ENCODE measurements at regions not wholly inside any gene's neighbourhood (a gene's known extent, or its start where the extent isn't known, plus 50 kb on each side); places are given as distances from the start of the nearest gene placed in this dataset.

DNA sequence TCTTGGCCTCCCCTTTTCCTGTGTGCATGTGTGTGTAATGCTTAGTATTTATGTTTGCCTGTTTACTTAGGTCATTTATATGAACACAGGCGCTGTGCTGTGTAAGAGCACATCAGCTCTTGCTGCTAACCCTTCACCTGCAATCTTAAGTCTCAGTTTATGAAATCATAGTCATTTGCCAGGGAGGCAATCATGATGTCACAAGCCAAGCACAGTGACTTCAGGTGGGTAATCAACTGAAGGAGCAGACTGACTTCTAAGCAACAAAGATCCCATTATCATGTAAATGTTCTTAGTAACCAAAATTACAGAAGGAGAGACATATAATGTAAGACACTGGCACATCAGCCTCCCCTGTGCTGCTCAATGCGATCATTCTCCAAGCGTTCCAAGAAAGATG is 386.3 kb upstream of the MEIS1 start:
- H3K4me1 ChIP-seq (ENCODE audit: insufficient read depth, low read length, poor library complexity, severe bottlenecking): no peaks in the 10 kb centered on the region

DNA sequence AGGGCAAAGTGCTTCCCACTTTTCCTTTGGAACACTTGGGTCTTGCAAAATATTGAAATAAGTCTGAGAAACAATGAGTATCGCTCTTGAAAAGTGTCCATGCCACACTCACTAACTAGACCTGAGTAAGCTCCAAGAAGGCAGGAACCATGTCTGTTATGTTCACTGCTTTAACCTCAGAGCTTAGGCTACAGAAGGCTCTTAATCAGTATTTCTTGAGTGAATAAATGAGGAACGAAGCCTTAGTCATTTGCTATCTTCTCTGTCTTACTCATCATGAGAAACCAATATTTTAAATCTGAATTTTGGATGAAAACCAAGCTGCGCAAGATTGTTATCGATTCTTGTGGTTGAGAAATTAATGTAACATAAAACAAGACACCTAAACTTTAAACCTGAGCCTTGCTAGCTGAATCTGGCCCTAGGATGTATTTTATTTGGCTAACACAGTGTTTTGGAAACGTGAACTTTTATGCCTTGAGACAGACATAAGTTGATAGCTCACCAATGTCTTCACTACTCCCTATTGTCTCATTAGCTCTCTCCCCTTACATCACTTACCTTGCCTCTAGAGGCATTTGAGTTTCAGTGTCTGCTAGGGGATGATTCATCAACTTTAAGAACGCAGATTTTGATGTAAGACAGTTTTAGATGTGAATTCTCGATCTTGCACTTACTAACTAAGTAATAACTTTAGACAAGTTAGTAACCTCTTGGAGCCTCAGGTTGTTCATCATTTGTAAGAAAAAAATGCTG is 392.8 kb upstream of the MEIS1 start:
- Histone ChIP-seq H3K9me2 (replicated peaks; ENCODE audit: low read depth, low read length) (no peaks in the 10 kb centered on the region), H3K4me1 (ENCODE audit: insufficient read depth, low read length, poor library complexity, severe bottlenecking) (no peaks in the 10 kb centered on the region), H3F3A (ENCODE audit: low read depth) (no peaks in the 10 kb centered on the region), H3K9ac (ENCODE audit: low read depth, low read length, poor library complexity, severe bottlenecking) (no peak overlapping the region), H3K27me3 (ENCODE audit: insufficient read depth, low read length, poor library complexity, severe bottlenecking) (no peaks in the 10 kb centered on the region), H3K79me2 (ENCODE audit: insufficient read depth, low read length) (no peaks in the 10 kb centered on the region), H3K9me3 (ENCODE audit: insufficient read depth, low read depth, low read length) (no peaks in the 10 kb centered on the region), H3K4me2 (ENCODE audit: low read depth, low read length, poor library complexity, severe bottlenecking) (no peak overlapping the region), H2AFZ (ENCODE audit: low read length) (no peak overlapping the region), H3K4me3 (ENCODE audit: low read length, poor library complexity, severe bottlenecking) (no peak overlapping the region), H4K20me1 (ENCODE audit: insufficient read depth, low read length, poor library complexity, severe bottlenecking) (no peaks in the 10 kb centered on the region), H3K36me3 (ENCODE audit: insufficient read depth, low read length) (no peaks in the 10 kb centered on the region)
- no peak for TF ChIP-seq EZH2phosphoT487 (IDR thresholded peaks at IDR 0.05; ENCODE audit: borderline replicate concordance)
- TF ChIP-seq, protein P1, sequence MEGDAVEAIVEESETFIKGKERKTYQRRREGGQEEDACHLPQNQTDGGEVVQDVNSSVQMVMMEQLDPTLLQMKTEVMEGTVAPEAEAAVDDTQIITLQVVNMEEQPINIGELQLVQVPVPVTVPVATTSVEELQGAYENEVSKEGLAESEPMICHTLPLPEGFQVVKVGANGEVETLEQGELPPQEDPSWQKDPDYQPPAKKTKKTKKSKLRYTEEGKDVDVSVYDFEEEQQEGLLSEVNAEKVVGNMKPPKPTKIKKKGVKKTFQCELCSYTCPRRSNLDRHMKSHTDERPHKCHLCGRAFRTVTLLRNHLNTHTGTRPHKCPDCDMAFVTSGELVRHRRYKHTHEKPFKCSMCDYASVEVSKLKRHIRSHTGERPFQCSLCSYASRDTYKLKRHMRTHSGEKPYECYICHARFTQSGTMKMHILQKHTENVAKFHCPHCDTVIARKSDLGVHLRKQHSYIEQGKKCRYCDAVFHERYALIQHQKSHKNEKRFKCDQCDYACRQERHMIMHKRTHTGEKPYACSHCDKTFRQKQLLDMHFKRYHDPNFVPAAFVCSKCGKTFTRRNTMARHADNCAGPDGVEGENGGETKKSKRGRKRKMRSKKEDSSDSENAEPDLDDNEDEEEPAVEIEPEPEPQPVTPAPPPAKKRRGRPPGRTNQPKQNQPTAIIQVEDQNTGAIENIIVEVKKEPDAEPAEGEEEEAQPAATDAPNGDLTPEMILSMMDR (conservative IDR thresholded peaks at IDR 0.05; ENCODE audit: low read length): no peak

More for the DNA sequence above, 386.3 kb upstream of the MEIS1 start:
- Histone ChIP-seq H3K36me3 (ENCODE audit: insufficient read depth, low read length) (no peaks in the 10 kb centered on the region), H3K4me3 (ENCODE audit: low read length, poor library complexity, severe bottlenecking) (no peak overlapping the region), H2AFZ (ENCODE audit: low read length) (no peak overlapping the region), H3K79me2 (ENCODE audit: insufficient read depth, low read length) (no peaks in the 10 kb centered on the region), H4K20me1 (ENCODE audit: insufficient read depth, low read length, poor library complexity, severe bottlenecking) (no peaks in the 10 kb centered on the region), H3K27me3 (ENCODE audit: insufficient read depth, low read length, poor library complexity, severe bottlenecking) (no peaks in the 10 kb centered on the region), H3K9me2 (replicated peaks; ENCODE audit: low read depth, low read length) (no peaks in the 10 kb centered on the region), H3K4me2 (ENCODE audit: low read depth, low read length, poor library complexity, severe bottlenecking) (no peak overlapping the region), H3F3A (ENCODE audit: low read depth) (no peaks in the 10 kb centered on the region), H3K9ac (ENCODE audit: low read depth, low read length, poor library complexity, severe bottlenecking) (no peak overlapping the region), H3K9me3 (ENCODE audit: insufficient read depth, low read depth, low read length) (no peaks in the 10 kb centered on the region)
- TF ChIP-seq, protein P1 (conservative IDR thresholded peaks at IDR 0.05; ENCODE audit: low read length): no peak
- TF ChIP-seq EZH2phosphoT487 (IDR thresholded peaks at IDR 0.05; ENCODE audit: borderline replicate concordance): no peak

DNA sequence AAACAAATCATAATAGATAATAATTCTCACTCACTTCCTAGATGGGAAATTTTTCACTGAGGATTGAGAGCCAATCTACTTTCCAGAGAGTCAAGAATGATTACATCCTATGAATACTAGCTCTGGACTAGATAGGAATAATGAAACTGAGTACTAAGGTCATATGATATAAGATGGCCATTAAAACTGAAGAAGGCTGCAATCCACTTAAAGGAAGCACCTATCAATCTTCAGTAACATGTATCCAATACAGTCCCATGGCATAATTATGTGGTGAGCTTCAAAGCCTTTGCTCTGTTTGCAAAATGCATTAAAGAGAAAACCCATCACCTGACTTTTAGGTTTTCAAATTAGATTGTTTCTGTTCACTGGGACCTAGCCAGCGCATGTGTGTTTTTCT is 398.0 kb upstream of the MEIS1 start:
- Histone ChIP-seq H3K36me3 (ENCODE audit: insufficient read depth, low read length) (no peaks in the 10 kb centered on the region), H3K4me2 (ENCODE audit: low read depth, low read length, poor library complexity, severe bottlenecking) (no peak overlapping the region), H3K9me3 (ENCODE audit: insufficient read depth, low read depth, low read length) (no peaks in the 10 kb centered on the region), H3F3A (ENCODE audit: low read depth) (no peaks in the 10 kb centered on the region), H4K20me1 (ENCODE audit: insufficient read depth, low read length, poor library complexity, severe bottlenecking) (no peaks in the 10 kb centered on the region), H3K27me3 (ENCODE audit: insufficient read depth, low read length, poor library complexity, severe bottlenecking) (no peaks in the 10 kb centered on the region), H3K4me1 (ENCODE audit: insufficient read depth, low read length, poor library complexity, severe bottlenecking) (no peaks in the 10 kb centered on the region), H3K79me2 (ENCODE audit: insufficient read depth, low read length) (no peaks in the 10 kb centered on the region), H3K4me3 (ENCODE audit: low read length, poor library complexity, severe bottlenecking) (no peak overlapping the region), H3K9ac (ENCODE audit: low read depth, low read length, poor library complexity, severe bottlenecking) (no peak overlapping the region), H2AFZ (ENCODE audit: low read length) (no peak overlapping the region), H3K9me2 (replicated peaks; ENCODE audit: low read depth, low read length) (no peaks in the 10 kb centered on the region)
- no peak for TF ChIP-seq EZH2phosphoT487 (IDR thresholded peaks at IDR 0.05; ENCODE audit: borderline replicate concordance)
- TF ChIP-seq, protein P1 (conservative IDR thresholded peaks at IDR 0.05; ENCODE audit: low read length): no peak

All from Loucy (cell line).